ENCODE measurements at regions not wholly inside any gene's neighbourhood (a gene's known extent, or its start where the extent isn't known, plus 50 kb on each side); places are given as distances from the start of the nearest gene placed in this dataset.

GRCh38 chr17:33674685-33675084 lies 381.6 kb upstream of the ASIC2 start:
- H3K27me3 Mint-ChIP-seq (ENCODE audit: unreplicated experiment), result no peaks in the 10 kb centered on the region
- no peaks in the 10 kb centered on the region for H3K36me3 Mint-ChIP-seq (ENCODE audit: unreplicated experiment)
- no peak overlapping the region for H3K27ac Mint-ChIP-seq (ENCODE audit: unreplicated experiment)
- H3K4me1 Mint-ChIP-seq (ENCODE audit: unreplicated experiment), result no peaks in the 10 kb centered on the region
- H3K4me3 Mint-ChIP-seq (ENCODE audit: unreplicated experiment), result no peak overlapping the region
- no peak for DNase-seq (ENCODE audit: extremely low spot score, unreplicated experiment)
- H3K9me3 Mint-ChIP-seq (ENCODE audit: unreplicated experiment), result no peaks in the 10 kb centered on the region
- TF ChIP-seq, protein P1, sequence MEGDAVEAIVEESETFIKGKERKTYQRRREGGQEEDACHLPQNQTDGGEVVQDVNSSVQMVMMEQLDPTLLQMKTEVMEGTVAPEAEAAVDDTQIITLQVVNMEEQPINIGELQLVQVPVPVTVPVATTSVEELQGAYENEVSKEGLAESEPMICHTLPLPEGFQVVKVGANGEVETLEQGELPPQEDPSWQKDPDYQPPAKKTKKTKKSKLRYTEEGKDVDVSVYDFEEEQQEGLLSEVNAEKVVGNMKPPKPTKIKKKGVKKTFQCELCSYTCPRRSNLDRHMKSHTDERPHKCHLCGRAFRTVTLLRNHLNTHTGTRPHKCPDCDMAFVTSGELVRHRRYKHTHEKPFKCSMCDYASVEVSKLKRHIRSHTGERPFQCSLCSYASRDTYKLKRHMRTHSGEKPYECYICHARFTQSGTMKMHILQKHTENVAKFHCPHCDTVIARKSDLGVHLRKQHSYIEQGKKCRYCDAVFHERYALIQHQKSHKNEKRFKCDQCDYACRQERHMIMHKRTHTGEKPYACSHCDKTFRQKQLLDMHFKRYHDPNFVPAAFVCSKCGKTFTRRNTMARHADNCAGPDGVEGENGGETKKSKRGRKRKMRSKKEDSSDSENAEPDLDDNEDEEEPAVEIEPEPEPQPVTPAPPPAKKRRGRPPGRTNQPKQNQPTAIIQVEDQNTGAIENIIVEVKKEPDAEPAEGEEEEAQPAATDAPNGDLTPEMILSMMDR (IDR thresholded peaks at IDR 0.05), result peak; percentile 65

- H3K4me1 Mint-ChIP-seq (ENCODE audit: unreplicated experiment), result no peaks in the 10 kb centered on the region
- DNase-seq (ENCODE audit: extremely low spot score, unreplicated experiment), result no peak
- TF ChIP-seq, protein P1 (IDR thresholded peaks at IDR 0.05), result no peak
- no peak overlapping the region for H3K4me3 Mint-ChIP-seq (ENCODE audit: unreplicated experiment)
- no peak overlapping the region for H3K27ac Mint-ChIP-seq (ENCODE audit: unreplicated experiment)
- H3K27me3 Mint-ChIP-seq (ENCODE audit: unreplicated experiment), result no peaks in the 10 kb centered on the region
- H3K9me3 Mint-ChIP-seq (ENCODE audit: unreplicated experiment), result no peaks in the 10 kb centered on the region
- H3K36me3 Mint-ChIP-seq (ENCODE audit: unreplicated experiment), result no peaks in the 10 kb centered on the region
Observed at GRCh38 chr17:33676444-33676843, 383.3 kb upstream of the ASIC2 start.

GRCh38 chr17:33679595-33679994 lies 386.5 kb upstream of the ASIC2 start:
- H3K36me3 Mint-ChIP-seq (ENCODE audit: unreplicated experiment), result no peaks in the 10 kb centered on the region
- H3K4me1 Mint-ChIP-seq (ENCODE audit: unreplicated experiment), result no peaks in the 10 kb centered on the region
- H3K9me3 Mint-ChIP-seq (ENCODE audit: unreplicated experiment), result peaks cover 6% of the 10 kb centered on the region
- TF ChIP-seq, protein P1 (IDR thresholded peaks at IDR 0.05), result no peak
- no peak overlapping the region for H3K27ac Mint-ChIP-seq (ENCODE audit: unreplicated experiment)
- H3K27me3 Mint-ChIP-seq (ENCODE audit: unreplicated experiment), result no peaks in the 10 kb centered on the region
- DNase-seq (ENCODE audit: extremely low spot score, unreplicated experiment), result no peak
- no peak overlapping the region for H3K4me3 Mint-ChIP-seq (ENCODE audit: unreplicated experiment)

- no peak overlapping the region for H3K27ac Mint-ChIP-seq (ENCODE audit: unreplicated experiment)
- no peak overlapping the region for H3K4me3 Mint-ChIP-seq (ENCODE audit: unreplicated experiment)
- H3K9me3 Mint-ChIP-seq (ENCODE audit: unreplicated experiment), result peaks cover 12% of the 10 kb centered on the region
- no peaks in the 10 kb centered on the region for H3K4me1 Mint-ChIP-seq (ENCODE audit: unreplicated experiment)
- TF ChIP-seq, protein P1 (IDR thresholded peaks at IDR 0.05), result no peak
- DNase-seq (ENCODE audit: extremely low spot score, unreplicated experiment), result no peak
- H3K36me3 Mint-ChIP-seq (ENCODE audit: unreplicated experiment), result no peaks in the 10 kb centered on the region
- no peaks in the 10 kb centered on the region for H3K27me3 Mint-ChIP-seq (ENCODE audit: unreplicated experiment)
Observed at GRCh38 chr17:33680472-33680871, 387.4 kb upstream of the ASIC2 start.

- TF ChIP-seq, protein P1 (IDR thresholded peaks at IDR 0.05), result no peak
- Mint-ChIP-seq H3K36me3 (ENCODE audit: unreplicated experiment) (no peaks in the 10 kb centered on the region), H3K4me1 (ENCODE audit: unreplicated experiment) (no peaks in the 10 kb centered on the region), H3K4me3 (ENCODE audit: unreplicated experiment) (no peak overlapping the region), H3K9me3 (ENCODE audit: unreplicated experiment) (peaks cover 18% of the 10 kb centered on the region), H3K27me3 (ENCODE audit: unreplicated experiment) (no peaks in the 10 kb centered on the region), H3K27ac (ENCODE audit: unreplicated experiment) (no peak overlapping the region)
- DNase-seq (ENCODE audit: extremely low spot score, unreplicated experiment), result no peak
Observed at GRCh38 chr17:33682599-33682998, 389.5 kb upstream of the ASIC2 start.

Measured in osteocyte (in vitro differentiated cells).